Thyroid gland (tissue), 4 donors: ENCODE measurements at regions not wholly inside any gene's neighbourhood (a gene's known extent, or its start where the extent isn't known, plus 50 kb on each side); places are given as distances from the start of the nearest gene placed in this dataset.
"Not testable (repeated sequence)": the region's sequence is repeated elsewhere in the genome, so short reads cannot be mapped to it uniquely, and the experiment has no call there.

Experiments
- CTCF ChIP-seq, 6 experiments: fragments of 200-600 bp in 3 of 6; fragments of 450-650 bp in 3 of 6; sonication (generic) in 3 of 6; IDR thresholded peaks; one replicate each; pipeline ENCODE4 v1.5.1; 2016 to 2019; ENCODE audit warnings: antibody characterized with exemption in 6 of 6, mild to moderate bottlenecking in 2 of 6, inconsistent platforms in 1 of 6, moderate library complexity in 1 of 6
- POLR2A ChIP-seq, 2 donors: fragments of 450-650 bp; IDR thresholded peaks; one replicate each; pipeline ENCODE4 v1.6.1; 2017; ENCODE audit warnings: antibody characterized with exemption in 2 of 2, mild to moderate bottlenecking in 2 of 2, moderate library complexity in 1 of 2

- not testable (repeated sequence) for TF ChIP-seq POLR2A, CTCF (IDR thresholded peaks at IDR 0.05)
These were observed 1070.4 kb downstream of the RPIA start for GRCh38 chr2:89761863-89762262.
